B cell (primary cell): ENCODE measurements at regions not wholly inside any gene's neighbourhood (a gene's known extent, or its start where the extent isn't known, plus 50 kb on each side); places are given as distances from the start of the nearest gene placed in this dataset.

Experiments
- ATAC-seq: fragments of 200-7000 bp; cut with Tn5 transposase; one replicate; pipeline ENCODE4 v1.10.0; 2021; ENCODE audit warnings: low read depth, mild to moderate bottlenecking, moderate number of reproducible peaks, moderate library complexity
- CTCF ChIA-PET: fragments of 350-600 bp; sonication (Branson Sonifier 250); formaldehyde crosslinking; loops from one replicate; lab custom pipeline; 2021; ENCODE audit warnings: antibody characterized with exemption, inconsistent platforms; lab: Charles Lee
- POLR2A ChIA-PET: fragments of 350-600 bp; sonication (Branson Sonifier 250); formaldehyde crosslinking; loops from one replicate; lab custom pipeline; 2021; ENCODE audit warnings: antibody characterized with exemption; lab: Charles Lee
- DNase-seq: peaks from one replicate; pipeline ENCODE4 v3.0.0; 2013
- H2AFZ ChIP-seq: 2 replicates; pipeline ENCODE4 v1.6.1; 2012; ENCODE audit warnings: mild to moderate bottlenecking, low read depth, low read length; ENCODE audit not compliant: insufficient read depth, poor library complexity, severe bottlenecking
- H3K27ac ChIP-seq, 2 donors: 1 replicate in 1 of 2; 2 replicates in 1 of 2; pipeline ENCODE4 v1.5.1; 2012 to 2013; ENCODE audit warnings: low read length in 2 of 2, mild to moderate bottlenecking in 2 of 2, moderate library complexity in 1 of 2
- H3K27me3 ChIP-seq, 4 experiments: fragments of 200-600 bp in 1 of 4; sonication (generic) in 1 of 4; replicated peaks in 1 of 4; 1 replicate in 2 of 4; 2 replicates in 2 of 4; pipeline versions ENCODE4 v1.6.1 to v1.7.0; 2013 to 2016; ENCODE audit warnings: low read length in 3 of 4, mild to moderate bottlenecking in 2 of 4, mixed read lengths in 1 of 4, moderate library complexity in 1 of 4; ENCODE audit not compliant: insufficient read depth in 4 of 4, control insufficient read depth in 3 of 4; ENCODE audit errors: control extremely low read depth in 1 of 4
- H3K36me3 ChIP-seq, 2 experiments: replicated peaks in 1 of 2; 1 replicate in 1 of 2; 2 replicates in 1 of 2; pipeline versions ENCODE4 v1.6.1 to v1.7.1; 2013; ENCODE audit warnings: low read length in 1 of 2; ENCODE audit not compliant: insufficient read depth in 2 of 2, control insufficient read depth in 1 of 2; ENCODE audit errors: control extremely low read depth in 1 of 2, extremely low read depth in 1 of 2
- H3K4me1 ChIP-seq, 2 donors: fragments of 200-600 bp in 1 of 2; sonication (generic) in 1 of 2; 1 replicate in 1 of 2; 2 replicates in 1 of 2; pipeline versions ENCODE4 v1.5.1 to v1.6.1; 2013 to 2017; ENCODE audit warnings: low read length in 2 of 2; ENCODE audit not compliant: control insufficient read depth in 2 of 2, insufficient read depth in 2 of 2
- H3K4me2 ChIP-seq: replicated peaks from 2 replicates; pipeline ENCODE3; 2012; ENCODE audit warnings: mild to moderate bottlenecking, low read depth, low read length; ENCODE audit not compliant: poor library complexity, severe bottlenecking
- H3K4me3 ChIP-seq, 5 experiments: fragments of 200-600 bp in 1 of 5; sonication (generic) in 1 of 5; 1 replicate in 3 of 5; 2 replicates in 2 of 5; pipeline versions ENCODE4 v1.5.1 to v1.7.0; 2011 to 2016; ENCODE audit warnings: low read length in 4 of 5, mild to moderate bottlenecking in 4 of 5, low read depth in 2 of 5, control low read depth in 1 of 5, moderate library complexity in 1 of 5; ENCODE audit not compliant: insufficient read depth in 1 of 5; ENCODE audit errors: control extremely low read depth in 1 of 5, extremely low read depth in 1 of 5
- H3K79me2 ChIP-seq: fragments of 200-600 bp; sonication (generic); one replicate; pipeline ENCODE4 v1.6.0; 2016; ENCODE audit warnings: low read length; ENCODE audit not compliant: control insufficient read depth, insufficient read depth
- H3K9ac ChIP-seq: fragments of 200-600 bp; sonication (generic); 2 replicates; pipeline ENCODE4 v1.6.1; 2017; ENCODE audit warnings: mild to moderate bottlenecking, low read length, moderate library complexity
- H3K9me3 ChIP-seq, 3 donors: one replicate each; pipeline versions ENCODE4 v1.6.1 to v1.7.1; 2013; ENCODE audit warnings: low read length in 2 of 3; ENCODE audit not compliant: control insufficient read depth in 2 of 3, insufficient read depth in 1 of 3; ENCODE audit errors: control extremely low read depth in 1 of 3
- H4K20me1 ChIP-seq: 2 replicates; pipeline ENCODE4 v1.6.0; 2012; ENCODE audit warnings: mild to moderate bottlenecking, low read length; ENCODE audit not compliant: insufficient read depth, control insufficient read depth, poor library complexity, severe bottlenecking
- H3K27ac Mint-ChIP-seq: one replicate; pipeline ENCODE4 v1.8.0; 2021; ENCODE audit warnings: mixed read lengths
- H3K27me3 Mint-ChIP-seq: one replicate; pipeline ENCODE4 v1.8.0; 2021; ENCODE audit warnings: mixed read lengths
- H3K4me1 Mint-ChIP-seq: one replicate; pipeline ENCODE4 v1.8.0; 2021; ENCODE audit warnings: mixed read lengths
- H3K4me3 Mint-ChIP-seq: one replicate; pipeline ENCODE4 v1.8.0; 2021; ENCODE audit warnings: mixed read lengths
- H3K9me3 Mint-ChIP-seq: one replicate; pipeline ENCODE4 v1.8.0; 2022; ENCODE audit warnings: mixed read lengths; ENCODE audit not compliant: insufficient read depth
- CTCF ChIP-seq: fragments of 200-600 bp; IDR thresholded peaks from one replicate; pipeline ENCODE4 v1.8.0; 2022; ENCODE audit warnings: antibody characterized with exemption, mild to moderate bottlenecking
- EZH2 ChIP-seq: IDR thresholded peaks from 2 replicates; pipeline ENCODE4 v1.6.1; 2012; ENCODE audit warnings: borderline replicate concordance, low read depth, mild to moderate bottlenecking, moderate library complexity, low read length; ENCODE audit not compliant: insufficient read depth, poor library complexity, severe bottlenecking
- WGBS: methylation state at CpG from one replicate; pipeline ENCODE4 v1.1.5; 2013; ENCODE audit warnings: missing lambda C conversion rate; ENCODE audit not compliant: insufficient coverage; 5-methylcytosine and 5-hydroxymethylcytosine counted together
- intact Hi-C: fragments of 100-400 bp; cut with micrococcal nuclease; formaldehyde crosslinking; loops from one replicate; pipeline ENCODE4 v1.10.0; 2022

GRCh38 chr21:35779167-35779566, 281.2 kb downstream of the SETD4 start:
- no peak overlapping the region for H3K27ac ChIP-seq
- no peaks in the 10 kb centered on the region for H3K4me1 ChIP-seq
- ChIA-PET POLR2A (no interaction called here), CTCF (no interaction called here)
- no peak overlapping the region for H2AFZ ChIP-seq
- 88% methylated on average over 3 of the region's 4 CpGs for WGBS
- DNase-seq: no peak
- no peak overlapping the region for H3K4me2 ChIP-seq
- no peaks in the 10 kb centered on the region for H4K20me1 ChIP-seq
- intact Hi-C loops: no loop called here
- no peak overlapping the region for H3K4me3 ChIP-seq
- no peaks in the 10 kb centered on the region for H3K9me3 ChIP-seq
- TF ChIP-seq EZH2 (no peak), CTCF (no peak)
- Mint-ChIP-seq H3K9me3 (no peaks in the 10 kb centered on the region), H3K4me3 (no peak overlapping the region), H3K27me3 (peaks cover 45% of the 10 kb centered on the region), H3K4me1 (no peaks in the 10 kb centered on the region), H3K27ac (no peak overlapping the region)
- H3K79me2 ChIP-seq: no peaks in the 10 kb centered on the region
- H3K9ac ChIP-seq: no peak overlapping the region
- H3K27me3 ChIP-seq: peaks cover 0 to 4% (median 4%) of the 10 kb centered on the region in 4 experiments
- no peaks in the 10 kb centered on the region for H3K36me3 ChIP-seq
- no peak for ATAC-seq

- Histone ChIP-seq H3K79me2 (no peaks in the 10 kb centered on the region), H3K9ac (no peak overlapping the region), H3K4me3 (no peak overlapping the region), H3K36me3 (no peaks in the 10 kb centered on the region), H3K4me1 (no peaks in the 10 kb centered on the region), H2AFZ (no peak overlapping the region), H3K27me3 (no peaks in the 10 kb centered on the region), H3K4me2 (no peak overlapping the region), H3K9me3 (no peaks in the 10 kb centered on the region), H3K27ac (no peak overlapping the region), H4K20me1 (no peaks in the 10 kb centered on the region)
- H3K4me3 Mint-ChIP-seq: no peak overlapping the region
- H3K9me3 Mint-ChIP-seq: no peaks in the 10 kb centered on the region
- WGBS: 100% methylated on average over 2 of the region's 2 CpGs
- no peak for TF ChIP-seq EZH2
- TF ChIP-seq CTCF: no peak
- intact Hi-C loops: no loop called here
- ATAC-seq (no peak), DNase-seq (no peak)
- H3K4me1 Mint-ChIP-seq: no peaks in the 10 kb centered on the region
- peaks cover 51% of the 10 kb centered on the region for H3K27me3 Mint-ChIP-seq
- ChIA-PET CTCF (no interaction called here), POLR2A (no interaction called here)
- H3K27ac Mint-ChIP-seq: no peak overlapping the region
These were observed 283.2 kb downstream of the SETD4 start for GRCh38 chr21:35777081-35777480.
